ENCODE measurements at regions not wholly inside any gene's neighbourhood (a gene's known extent, or its start where the extent isn't known, plus 50 kb on each side); places are given as distances from the start of the nearest gene placed in this dataset.

DNA sequence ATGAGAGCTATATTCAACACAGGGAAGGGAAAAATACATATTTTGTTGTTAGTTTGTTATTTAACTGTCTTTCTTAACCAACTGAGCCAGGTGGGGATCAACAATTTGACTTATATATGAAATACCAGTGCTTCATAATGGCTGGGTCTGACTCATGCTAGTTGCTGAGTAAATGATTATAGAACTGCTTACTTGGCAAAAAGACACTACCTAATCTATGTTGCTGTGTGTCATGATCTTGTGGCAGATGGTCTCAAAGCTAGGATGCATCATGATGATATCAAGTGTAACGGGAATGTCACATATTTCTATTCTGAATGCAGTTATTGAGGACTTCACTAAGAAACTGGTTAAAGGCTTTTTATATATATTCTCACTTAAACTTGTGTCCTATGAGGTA lies 727.4 kb upstream of the SLITRK1 start:
- H3K18ac ChIP-seq (ENCODE audit: low read depth, low read length): no peak overlapping the region
- H2AK5ac ChIP-seq (ENCODE audit: low read depth, low read length): no peak overlapping the region
- H2BK15ac ChIP-seq (ENCODE audit: low read depth, low read length): no peak overlapping the region
- no peaks in the 10 kb centered on the region for H3K36me3 ChIP-seq (ENCODE audit: control insufficient read depth, insufficient read depth, low read length)
- no peak overlapping the region for H3K14ac ChIP-seq (replicated peaks; ENCODE audit: low read depth, low read length)
- H4K20me1 ChIP-seq (ENCODE audit: insufficient read depth, low read length): no peaks in the 10 kb centered on the region
- H3K4me3 ChIP-seq (ENCODE audit: insufficient read depth, low read depth, low read length): no peak overlapping the region
- no peaks in the 10 kb centered on the region for H3K9me3 ChIP-seq (ENCODE audit: control insufficient read depth, insufficient read depth, low read length)
- no peak overlapping the region for H2AK9ac ChIP-seq (replicated peaks; ENCODE audit: low read depth, low read length, poor library complexity)
- H3K4ac ChIP-seq (ENCODE audit: low read depth, low read length): no peak overlapping the region
- H3K56ac ChIP-seq (ENCODE audit: extremely low read depth, insufficient read depth, low read length): no peak overlapping the region
- BruUV-seq (replicated peaks): no TSS peak
- no peak overlapping the region for H3K27ac ChIP-seq (ENCODE audit: insufficient read depth, low read length)
- whole genome bisulfite sequencing, 2 experiments (ENCODE audit: extremely low coverage in 2 of 2, insufficient read length in 1 of 2): no CpG with 5 or more reads among the region's 1 CpG
- H4K91ac ChIP-seq (ENCODE audit: insufficient read depth, low read depth, low read length): no peak overlapping the region
- CTCF ChIA-PET: no interaction called here
- POLR2A ChIA-PET (ENCODE audit: unreplicated experiment): no interaction called here
- no peak overlapping the region for H2BK20ac ChIP-seq (ENCODE audit: low read depth, low read length)
- TF ChIP-seq MAFK (IDR thresholded peaks at IDR 0.05; ENCODE audit: low read depth, low read length) (peak; percentile 98), MXI1 (IDR thresholded peaks at IDR 0.05; ENCODE audit: borderline replicate concordance, low read depth, low read length) (no peak)
- no peak overlapping the region for H2BK5ac ChIP-seq (ENCODE audit: low read depth, low read length, poor library complexity, severe bottlenecking)
- no peak overlapping the region for H4K5ac ChIP-seq (ENCODE audit: low read depth, low read length)
- H3K9me1 ChIP-seq (ENCODE audit: insufficient read depth, low read length): no peaks in the 10 kb centered on the region
- no peaks in the 10 kb centered on the region for H3K4me1 ChIP-seq (ENCODE audit: control insufficient read depth, insufficient read depth, low read length)
- in situ Hi-C loops (cut with MboI; ENCODE audit: low sequenced_read_pairs) (no loop called here), intact Hi-C loops (cut with micrococcal nuclease) (no loop called here), dilution Hi-C loops (cut with HindIII; ENCODE audit: low sequenced_read_pairs, unreplicated experiment) (no loop called here)
- H3K4me2 ChIP-seq (ENCODE audit: low read depth, low read length): no peak overlapping the region
- no peak overlapping the region for H2BK120ac ChIP-seq (ENCODE audit: low read depth, low read length)
- H4K8ac ChIP-seq (ENCODE audit: low read depth in 2 of 2, low read length in 2 of 2): no peak overlapping the region
- H3K9ac ChIP-seq (ENCODE audit: low read depth, low read length): no peak overlapping the region
- no peak overlapping the region for H3K23ac ChIP-seq (ENCODE audit: low read depth, low read length)
- H3K27me3 ChIP-seq (ENCODE audit: control insufficient read depth, insufficient read depth, low read length): no peaks in the 10 kb centered on the region
- DNase-seq: peak; percentile 70
- no peak overlapping the region for H2AFZ ChIP-seq (replicated peaks; ENCODE audit: low read length, poor library complexity)
- no peak for ATAC-seq (ENCODE audit: low read depth)
- H3K79me1 ChIP-seq (ENCODE audit: low read depth in 1 of 2, low read length in 2 of 2): no peaks in the 10 kb centered on the region

Measured in IMR-90 (cell line).